OCI-LY3 (cell line): ENCODE measurements at regions not wholly inside any gene's neighbourhood (a gene's known extent, or its start where the extent isn't known, plus 50 kb on each side); places are given as distances from the start of the nearest gene placed in this dataset.

Experiments used
- EZH2phosphoT487 ChIP-seq: fragments of 200-600 bp; shearing (Covaris generic); IDR thresholded peaks from 2 replicates; pipeline ENCODE4 v1.6.1; 2018; ENCODE audit warnings: antibody characterized with exemption, mixed run types, low read depth
- TF ChIP-seq, protein P1 (sequence below): fragments of 200-600, 300-600 bp; sonication (generic); IDR thresholded peaks from 2 replicates; pipeline ENCODE4 v1.5.1; 2014; ENCODE audit warnings: antibody characterized with exemption, low read length, low read depth

GRCh38 chr15:35741395-35741794 lies 195.4 kb upstream of the DPH6 start:
- TF ChIP-seq, protein P1, sequence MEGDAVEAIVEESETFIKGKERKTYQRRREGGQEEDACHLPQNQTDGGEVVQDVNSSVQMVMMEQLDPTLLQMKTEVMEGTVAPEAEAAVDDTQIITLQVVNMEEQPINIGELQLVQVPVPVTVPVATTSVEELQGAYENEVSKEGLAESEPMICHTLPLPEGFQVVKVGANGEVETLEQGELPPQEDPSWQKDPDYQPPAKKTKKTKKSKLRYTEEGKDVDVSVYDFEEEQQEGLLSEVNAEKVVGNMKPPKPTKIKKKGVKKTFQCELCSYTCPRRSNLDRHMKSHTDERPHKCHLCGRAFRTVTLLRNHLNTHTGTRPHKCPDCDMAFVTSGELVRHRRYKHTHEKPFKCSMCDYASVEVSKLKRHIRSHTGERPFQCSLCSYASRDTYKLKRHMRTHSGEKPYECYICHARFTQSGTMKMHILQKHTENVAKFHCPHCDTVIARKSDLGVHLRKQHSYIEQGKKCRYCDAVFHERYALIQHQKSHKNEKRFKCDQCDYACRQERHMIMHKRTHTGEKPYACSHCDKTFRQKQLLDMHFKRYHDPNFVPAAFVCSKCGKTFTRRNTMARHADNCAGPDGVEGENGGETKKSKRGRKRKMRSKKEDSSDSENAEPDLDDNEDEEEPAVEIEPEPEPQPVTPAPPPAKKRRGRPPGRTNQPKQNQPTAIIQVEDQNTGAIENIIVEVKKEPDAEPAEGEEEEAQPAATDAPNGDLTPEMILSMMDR = no peak
- TF ChIP-seq EZH2phosphoT487 = no peak
